Vagina (tissue), 2 donors: ENCODE measurements at regions not wholly inside any gene's neighbourhood (a gene's known extent, or its start where the extent isn't known, plus 50 kb on each side); places are given as distances from the start of the nearest gene placed in this dataset.
"Not testable (repeated sequence)": the region's sequence is repeated elsewhere in the genome, so short reads cannot be mapped to it uniquely, and the experiment has no call there.

ENCODE experiments used
- CTCF ChIP-seq, 3 experiments: fragments of 450-650 bp in 2 of 3; fragments of 200-600 bp in 1 of 3; sonication (generic) in 1 of 3; IDR thresholded peaks; one replicate each; pipeline ENCODE4 v1.5.1; 2017 to 2019; ENCODE audit warnings: antibody characterized with exemption in 3 of 3, mild to moderate bottlenecking in 2 of 3, moderate library complexity in 2 of 3
- POLR2A ChIP-seq, 2 donors: fragments of 450-650 bp; IDR thresholded peaks; one replicate each; pipeline ENCODE4 v1.6.1; 2017; ENCODE audit warnings: antibody characterized with exemption in 2 of 2, mild to moderate bottlenecking in 2 of 2, moderate library complexity in 2 of 2

- not testable (repeated sequence) for TF ChIP-seq CTCF, POLR2A (IDR thresholded peaks at IDR 0.05)
These were observed 617.8 kb upstream of the AUTS2 start for GRCh38 chr7:68980432-68980831.
